ENCODE measurements at regions not wholly inside any gene's neighbourhood (a gene's known extent, or its start where the extent isn't known, plus 50 kb on each side); places are given as distances from the start of the nearest gene placed in this dataset.
"Not testable (repeated sequence)": the region's sequence is repeated elsewhere in the genome, so short reads cannot be mapped to it uniquely, and the experiment has no call there.

DNA sequence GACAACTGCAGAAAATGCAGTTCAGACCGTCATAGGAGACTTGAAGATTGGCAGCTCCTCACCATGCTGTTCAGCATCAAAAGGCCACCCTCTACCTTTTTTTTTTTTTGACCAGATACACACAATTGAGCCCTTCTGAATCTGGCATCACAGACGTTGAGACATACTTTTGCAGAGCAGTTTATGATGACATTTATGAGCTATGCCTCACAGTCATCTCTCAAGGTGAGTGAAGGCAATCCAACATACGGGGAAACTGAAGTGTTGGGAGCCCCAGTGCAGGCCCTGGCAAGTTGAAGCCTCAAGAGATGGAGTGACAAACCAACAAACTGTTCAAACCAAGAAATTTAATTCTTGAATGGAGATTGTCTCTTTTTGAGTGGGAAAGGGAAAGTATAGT, 83.6 kb upstream of the DLX6 start:
- Histone ChIP-seq H3K4me1 (ENCODE audit: insufficient read depth, low read length, poor library complexity, severe bottlenecking) (no peaks in the 10 kb centered on the region), H3K27ac (ENCODE audit: low read depth, low read length, poor library complexity, severe bottlenecking) (no peak overlapping the region), H3K9me2 (ENCODE audit: insufficient read depth, low read length) (no peaks in the 10 kb centered on the region), H3K9me3 (ENCODE audit: low read length) (no peaks in the 10 kb centered on the region), H3K4me3 (ENCODE audit: low read depth, low read length, poor library complexity, severe bottlenecking) (no peak overlapping the region), H2AFZ (ENCODE audit: low read length) (no peak overlapping the region), H3K79me2 (ENCODE audit: insufficient read depth, low read depth, low read length) (no peaks in the 10 kb centered on the region), H4K20me1 (ENCODE audit: insufficient read depth, low read length) (no peaks in the 10 kb centered on the region), H3K36me3 (ENCODE audit: insufficient read depth, low read length) (no peaks in the 10 kb centered on the region), H3K4me2 (ENCODE audit: low read length) (no peak overlapping the region)
- DNase-seq (ENCODE audit: low spot score) = no peak
- no peak for TF ChIP-seq EZH2phosphoT487 (IDR thresholded peaks at IDR 0.05; ENCODE audit: borderline replicate concordance, low read depth, low read length)
- no peak for TF ChIP-seq CTCF (conservative IDR thresholded peaks at IDR 0.05; ENCODE audit: low read length)
- ChIA-PET POLR2A (no interaction called here), CTCF (ENCODE audit: unreplicated experiment) (no interaction called here)
- intact Hi-C loops (cut with micrococcal nuclease; ENCODE audit: unreplicated experiment) = no loop called here
- BruUV-seq (replicated peaks) = no TSS peak

GRCh38 chr7:96923345-96923744, 82.0 kb upstream of the DLX6 start:
- H2AFZ ChIP-seq (ENCODE audit: low read length); H3K9me3 ChIP-seq (ENCODE audit: low read length); H3K4me1 ChIP-seq (ENCODE audit: insufficient read depth, low read length, poor library complexity, severe bottlenecking); H3K4me2 ChIP-seq (ENCODE audit: low read length); BruUV-seq (replicated peaks); CTCF ChIA-PET (ENCODE audit: unreplicated experiment); intact Hi-C loops (cut with micrococcal nuclease; ENCODE audit: unreplicated experiment); H3K36me3 ChIP-seq (ENCODE audit: insufficient read depth, low read length); DNase-seq (ENCODE audit: low spot score); H4K20me1 ChIP-seq (ENCODE audit: insufficient read depth, low read length); H3K79me2 ChIP-seq (ENCODE audit: insufficient read depth, low read depth, low read length); H3K9me2 ChIP-seq (ENCODE audit: insufficient read depth, low read length); H3K27ac ChIP-seq (ENCODE audit: low read depth, low read length, poor library complexity, severe bottlenecking); H3K4me3 ChIP-seq (ENCODE audit: low read depth, low read length, poor library complexity, severe bottlenecking): not testable (repeated sequence)
- POLR2A ChIA-PET = interaction anchor here (1.4 kb wide), 1 partner anchor 11 kb away, joined by 6 read pairs; no protein-coding TSS in a partner anchor

DNA sequence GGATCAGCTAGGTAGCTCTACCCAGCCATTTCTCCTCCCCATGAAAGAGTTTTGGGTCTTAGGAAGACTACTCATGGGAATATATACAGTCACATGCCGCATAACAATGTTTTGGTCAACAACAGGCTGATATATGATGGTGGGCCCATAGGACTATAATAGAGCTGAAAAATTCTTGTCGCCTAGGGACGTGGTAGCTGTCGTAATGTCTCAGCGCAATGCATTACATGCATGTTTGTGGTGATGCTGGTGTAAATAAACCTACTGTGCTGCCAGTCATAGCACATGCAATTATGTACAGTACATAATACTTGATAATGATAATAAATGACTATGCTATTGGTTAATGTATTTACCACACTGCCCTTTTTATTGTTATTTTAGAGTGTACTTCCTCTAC, 78.2 kb upstream of the DLX6 start:
- no peaks in the 10 kb centered on the region for H3K9me3 ChIP-seq (ENCODE audit: low read length)
- ChIA-PET CTCF (ENCODE audit: unreplicated experiment) (no interaction called here), POLR2A (no interaction called here)
- H2AFZ ChIP-seq (ENCODE audit: low read length) = no peak overlapping the region
- no peaks in the 10 kb centered on the region for H3K9me2 ChIP-seq (ENCODE audit: insufficient read depth, low read length)
- intact Hi-C loops (cut with micrococcal nuclease; ENCODE audit: unreplicated experiment) = no loop called here
- no peaks in the 10 kb centered on the region for H3K4me1 ChIP-seq (ENCODE audit: insufficient read depth, low read length, poor library complexity, severe bottlenecking)
- no peak for TF ChIP-seq CTCF (conservative IDR thresholded peaks at IDR 0.05; ENCODE audit: low read length)
- TF ChIP-seq EZH2phosphoT487 (IDR thresholded peaks at IDR 0.05; ENCODE audit: borderline replicate concordance, low read depth, low read length) = no peak
- no peak overlapping the region for H3K4me2 ChIP-seq (ENCODE audit: low read length)
- DNase-seq (ENCODE audit: low spot score) = no peak
- BruUV-seq (replicated peaks) = no TSS peak
- H3K4me3 ChIP-seq (ENCODE audit: low read depth, low read length, poor library complexity, severe bottlenecking) = no peak overlapping the region
- no peaks in the 10 kb centered on the region for H3K79me2 ChIP-seq (ENCODE audit: insufficient read depth, low read depth, low read length)
- H4K20me1 ChIP-seq (ENCODE audit: insufficient read depth, low read length) = no peaks in the 10 kb centered on the region
- no peak overlapping the region for H3K27ac ChIP-seq (ENCODE audit: low read depth, low read length, poor library complexity, severe bottlenecking)
- H3K36me3 ChIP-seq (ENCODE audit: insufficient read depth, low read length) = no peaks in the 10 kb centered on the region
